Ramos (cell line): ENCODE measurements at regions not wholly inside any gene's neighbourhood (a gene's known extent, or its start where the extent isn't known, plus 50 kb on each side); places are given as distances from the start of the nearest gene placed in this dataset.

Source experiments
- in situ Hi-C: fragments of 300-500 bp; cut with MboI; formaldehyde crosslinking; loops from one replicate; pipeline ENCODE4 v1.14.3; 2022; ENCODE audit warnings: low sequenced_read_pairs; ENCODE audit not compliant: unreplicated experiment

DNA sequence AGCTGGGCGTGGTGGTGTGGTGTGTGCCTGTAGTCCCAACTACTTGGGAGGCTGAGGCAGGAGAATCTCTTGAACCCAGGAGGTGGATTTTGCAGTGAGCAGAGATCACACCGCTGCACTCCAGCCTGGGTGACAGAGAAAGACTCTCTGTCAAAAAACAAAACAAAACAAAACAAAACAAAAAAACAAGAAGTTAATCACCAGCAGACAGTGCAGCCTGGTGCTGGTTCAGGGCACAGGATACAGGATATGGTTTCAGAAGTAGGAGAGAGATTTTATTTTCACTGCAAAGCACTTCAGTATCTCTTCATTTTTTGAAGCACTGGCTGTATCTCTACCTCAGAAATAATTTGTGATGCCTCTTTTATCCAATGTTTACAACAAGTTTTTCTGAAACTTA, 1222.9 kb upstream of the PRKX start:
- in situ Hi-C loops, result no loop called here

DNA sequence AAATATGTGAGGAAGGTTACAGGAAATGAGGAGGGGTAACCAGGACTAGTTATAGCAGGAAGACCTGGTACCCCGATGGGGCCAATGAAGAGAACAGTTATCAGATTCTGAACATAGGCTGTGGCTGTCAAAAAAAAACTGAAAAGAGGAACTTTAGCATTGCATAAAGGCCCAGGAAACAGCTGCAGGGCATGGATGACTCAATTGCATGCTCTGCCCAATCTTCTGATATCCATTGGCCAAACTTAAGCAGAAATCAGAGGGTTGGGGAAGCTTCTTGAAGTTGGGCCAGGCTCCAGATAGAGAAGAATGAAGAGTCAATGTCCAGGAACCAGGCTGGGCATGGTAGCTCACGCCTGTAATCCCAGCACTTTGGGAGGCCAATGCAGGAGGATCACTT, 1222.4 kb upstream of the PRKX start:
- in situ Hi-C loops, result no loop called here

- in situ Hi-C loops, result no loop called here
These were observed 1222.0 kb upstream of the PRKX start for GRCh38 chrX:4935401-4935800.

DNA sequence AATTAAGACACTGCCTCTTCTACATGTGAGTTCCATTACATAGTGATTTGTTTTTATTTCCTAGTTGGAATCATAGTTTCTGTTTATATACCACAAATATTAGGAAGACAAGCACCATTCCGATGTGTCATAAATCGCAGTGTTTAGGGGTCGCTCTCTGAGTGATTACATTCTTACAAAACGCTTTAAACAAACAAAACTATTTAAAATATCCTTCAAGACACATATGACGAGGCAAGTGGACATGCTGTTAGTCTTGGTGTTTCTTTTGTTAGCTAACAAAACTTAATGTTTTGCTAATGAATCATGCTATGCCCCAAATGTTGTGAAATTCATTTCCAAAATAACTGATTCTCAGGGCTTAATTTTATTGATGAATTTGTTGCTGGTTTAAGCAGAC, 1219.3 kb upstream of the PRKX start:
- in situ Hi-C loops, result no loop called here

DNA sequence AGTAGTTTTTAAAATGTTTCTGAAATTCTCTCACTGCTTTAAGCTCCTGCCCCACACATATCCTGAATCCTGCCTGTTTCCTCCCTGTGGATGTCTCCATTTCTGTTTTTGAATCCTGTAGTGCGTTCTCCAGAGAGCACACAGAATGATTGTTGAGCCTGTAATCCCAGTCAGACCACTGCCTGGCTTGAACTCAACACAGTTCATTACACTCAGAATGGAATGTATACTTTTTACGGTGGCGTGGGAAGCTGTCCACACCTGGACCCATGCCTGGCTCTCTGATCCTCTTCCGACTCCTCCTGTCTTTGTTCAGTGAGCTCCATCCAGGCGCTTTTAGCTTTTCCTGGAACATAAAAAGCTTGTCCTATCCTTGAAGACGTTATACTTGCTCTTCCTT, 1217.0 kb upstream of the PRKX start:
- in situ Hi-C loops, result no loop called here

GRCh38 chrX:4925911-4926310, 1212.5 kb upstream of the PRKX start:
- in situ Hi-C loops, result no loop called here

GRCh38 chrX:4909348-4909747, 1195.9 kb upstream of the PRKX start:
- in situ Hi-C loops, result no loop called here

- in situ Hi-C loops, result no loop called here
These were observed 1192.1 kb upstream of the PRKX start for GRCh38 chrX:4905576-4905975.

DNA sequence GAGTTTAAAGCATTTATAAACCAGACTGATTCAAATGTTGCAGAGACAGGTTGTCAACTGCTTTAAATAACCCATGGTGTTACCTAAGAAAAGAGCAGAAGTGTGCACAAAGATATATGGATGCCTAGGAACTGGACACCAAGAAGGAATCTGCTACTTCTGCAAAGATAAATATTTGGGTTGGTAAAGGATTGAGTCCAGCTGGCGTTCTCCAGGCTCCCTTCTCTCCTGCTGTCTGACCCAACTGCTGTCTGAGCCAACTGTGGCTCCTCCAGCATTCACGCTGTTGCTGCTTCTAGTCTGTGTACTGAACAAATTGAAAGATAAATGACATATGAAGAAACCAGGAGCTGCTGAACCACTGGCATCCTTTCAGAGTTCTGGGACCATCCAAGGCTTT, 1167.8 kb upstream of the PRKX start:
- in situ Hi-C loops, result no loop called here

- in situ Hi-C loops, result no loop called here
These were observed 1165.2 kb upstream of the PRKX start for GRCh38 chrX:4878640-4879039.

- in situ Hi-C loops, result no loop called here
These were observed 1162.8 kb upstream of the PRKX start for GRCh38 chrX:4876268-4876667.

DNA sequence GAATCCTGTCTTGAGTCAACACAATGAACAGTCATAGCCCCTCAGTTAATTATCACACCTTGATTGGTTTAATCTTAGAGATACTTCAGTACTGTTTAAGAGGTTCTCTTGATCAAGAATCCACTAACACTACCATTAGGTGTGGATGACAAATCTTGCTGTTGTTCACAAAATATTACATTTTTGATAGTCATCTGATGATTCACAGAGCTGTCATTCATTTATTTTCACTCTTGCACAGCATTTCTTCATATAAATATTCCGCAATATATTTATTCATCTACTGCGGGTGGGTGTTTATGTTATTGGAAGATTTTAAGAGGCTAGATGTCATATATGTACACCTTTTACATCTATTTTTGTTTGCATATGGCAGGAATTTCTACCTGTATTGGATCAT, 1138.1 kb upstream of the PRKX start:
- in situ Hi-C loops, result no loop called here

- in situ Hi-C loops, result no loop called here
These were observed 1136.9 kb upstream of the PRKX start for GRCh38 chrX:4850312-4850711.

GRCh38 chrX:4844376-4844775, 1130.9 kb upstream of the PRKX start:
- in situ Hi-C loops, result no loop called here

GRCh38 chrX:4841216-4841745, 1127.8 kb upstream of the PRKX start:
- in situ Hi-C loops, result no loop called here

GRCh38 chrX:4831574-4831973, 1118.1 kb upstream of the PRKX start:
- in situ Hi-C loops, result no loop called here

DNA sequence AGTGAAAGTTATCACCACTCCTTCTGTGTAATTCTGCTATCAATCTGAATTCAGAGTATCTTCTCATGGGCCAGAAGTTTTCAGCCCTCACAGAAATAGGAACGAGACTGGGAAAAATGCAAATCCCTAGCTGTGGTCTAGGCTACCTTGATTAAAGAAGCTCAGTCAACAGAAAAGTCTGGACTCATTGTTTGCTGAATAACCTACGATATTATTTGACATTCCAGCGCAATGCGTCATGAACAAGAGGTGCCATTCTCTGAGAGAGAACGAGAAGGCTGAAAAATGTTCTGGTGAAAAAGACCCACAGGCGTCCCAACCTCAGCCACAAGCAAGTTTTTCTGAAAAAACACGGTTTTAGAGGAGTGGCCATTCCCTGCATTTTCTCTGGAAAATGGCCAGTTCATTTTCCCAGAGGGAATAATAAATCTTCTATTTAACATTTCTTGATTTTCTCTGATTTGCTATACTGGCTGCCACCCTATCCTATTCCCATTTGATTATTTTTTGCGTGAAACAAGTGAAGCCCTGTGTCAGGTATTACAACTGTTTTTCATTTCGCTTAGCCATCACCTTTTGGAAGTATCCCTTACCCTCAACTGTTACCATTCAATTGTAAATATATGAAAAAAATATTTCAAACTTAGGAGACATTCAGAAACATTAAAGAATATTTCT, 1117.6 kb upstream of the PRKX start:
- in situ Hi-C loops, result no loop called here

DNA sequence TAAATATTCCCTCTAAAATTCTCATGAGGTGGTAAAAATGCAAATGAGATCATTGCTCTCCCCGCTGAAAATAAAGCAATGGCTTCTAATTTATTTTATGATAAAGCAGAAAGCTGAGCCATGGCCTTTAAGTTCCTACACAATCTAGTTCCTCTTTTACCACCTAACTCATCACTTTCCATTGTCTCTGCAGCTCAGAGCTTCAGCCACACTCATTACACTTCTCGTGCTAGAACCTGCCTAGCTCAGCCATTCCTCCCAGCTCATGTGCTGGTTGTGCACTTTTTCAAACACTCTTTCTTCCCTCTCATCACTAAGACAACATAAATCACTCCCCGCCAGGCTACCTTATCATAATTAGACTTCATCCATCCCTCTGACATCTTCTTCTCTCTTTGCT, 1112.1 kb upstream of the PRKX start:
- in situ Hi-C loops, result no loop called here

GRCh38 chrX:4809571-4809970, 1096.1 kb upstream of the PRKX start:
- in situ Hi-C loops, result no loop called here

- in situ Hi-C loops, result no loop called here
These were observed 1092.1 kb upstream of the PRKX start for GRCh38 chrX:4805502-4805901.

GRCh38 chrX:4800756-4801155, 1087.3 kb upstream of the PRKX start:
- in situ Hi-C loops, result no loop called here

DNA sequence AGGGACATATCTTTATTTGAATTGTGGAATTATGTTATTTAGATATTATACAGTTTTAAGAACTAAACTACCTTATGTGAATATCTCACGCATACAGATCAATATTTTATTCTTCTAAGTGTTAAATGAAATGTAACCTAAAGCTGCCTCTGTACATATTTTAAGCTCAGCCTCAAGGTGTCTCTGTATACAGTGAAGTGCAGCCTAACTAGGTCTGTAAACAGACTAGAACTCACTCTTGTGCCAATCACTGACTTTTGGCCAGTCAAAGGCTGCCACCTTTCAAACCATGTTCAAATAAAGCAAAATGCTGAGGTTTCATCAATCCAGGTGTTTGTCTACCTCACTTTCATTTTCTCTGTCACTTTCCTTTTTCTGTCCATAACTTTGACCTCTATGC, 1074.5 kb upstream of the PRKX start:
- in situ Hi-C loops, result no loop called here

- in situ Hi-C loops, result no loop called here
These were observed 1051.4 kb upstream of the PRKX start for GRCh38 chrX:4764888-4765287.
